Brain microvascular endothelial cell (primary cell): ENCODE measurements at regions not wholly inside any gene's neighbourhood (a gene's known extent, or its start where the extent isn't known, plus 50 kb on each side); places are given as distances from the start of the nearest gene placed in this dataset.
"Not testable (repeated sequence)": the region's sequence is repeated elsewhere in the genome, so short reads cannot be mapped to it uniquely, and the experiment has no call there.

Experiments
- DNase-seq: peaks from one replicate; pipeline ENCODE4 v3.0.0-alpha.2; 2020
- H3K27ac ChIP-seq: fragments of 250-450 bp; sonication (Bioruptor Pico); 2 replicates; pipeline ENCODE4 v1.5.1; 2020; ENCODE audit warnings: mild to moderate bottlenecking, moderate library complexity
- H3K27me3 ChIP-seq: fragments of 250-450 bp; sonication (Bioruptor Pico); replicated peaks from 2 replicates; pipeline ENCODE4 v1.5.1; 2020; ENCODE audit warnings: mild to moderate bottlenecking
- H3K36me3 ChIP-seq: fragments of 250-450 bp; sonication (Bioruptor Pico); replicated peaks from 2 replicates; pipeline ENCODE4 v1.5.1; 2020; ENCODE audit warnings: mild to moderate bottlenecking
- H3K4me3 ChIP-seq: 2 replicates; pipeline ENCODE4 v1.5.1; 2011; ENCODE audit warnings: low read depth, mild to moderate bottlenecking, control low read depth, low read length, moderate library complexity
- CTCF ChIP-seq: IDR thresholded peaks from 2 replicates; pipeline ENCODE4 v1.5.1; 2011; ENCODE audit warnings: low read depth, mild to moderate bottlenecking, moderate library complexity, low read length, control low read depth, inconsistent platforms; ENCODE audit errors: missing control alignments
- in situ Hi-C: cut with HindIII; loops from 2 replicates; pipeline ENCODE4 v1.10.0; 2017; ENCODE audit warnings: low sequenced_read_pairs, low pct_ligation_motif_present

GRCh38 chr6:98054453-98054852 lies 771.4 kb upstream of the MMS22L start:
- H3K27me3 ChIP-seq = no peaks in the 10 kb centered on the region
- H3K27ac ChIP-seq = no peak overlapping the region
- no peaks in the 10 kb centered on the region for H3K36me3 ChIP-seq
- H3K4me3 ChIP-seq = no peak overlapping the region
- DNase-seq = no peak
- in situ Hi-C loops = no loop called here
- TF ChIP-seq CTCF = peak; percentile 29

GRCh38 chr6:98056955-98057354 lies 773.9 kb upstream of the MMS22L start:
- no peaks in the 10 kb centered on the region for H3K36me3 ChIP-seq
- no peak for DNase-seq
- no peak for TF ChIP-seq CTCF
- no peaks in the 10 kb centered on the region for H3K27me3 ChIP-seq
- no peak overlapping the region for H3K4me3 ChIP-seq
- no peak overlapping the region for H3K27ac ChIP-seq
- in situ Hi-C loops = no loop called here

GRCh38 chr6:98067375-98067774 lies 767.0 kb upstream of the POU3F2 start:
- no peak overlapping the region for H3K27ac ChIP-seq
- no peaks in the 10 kb centered on the region for H3K36me3 ChIP-seq
- in situ Hi-C loops = no loop called here
- DNase-seq = no peak
- TF ChIP-seq CTCF = no peak
- no peaks in the 10 kb centered on the region for H3K27me3 ChIP-seq
- no peak overlapping the region for H3K4me3 ChIP-seq

DNA sequence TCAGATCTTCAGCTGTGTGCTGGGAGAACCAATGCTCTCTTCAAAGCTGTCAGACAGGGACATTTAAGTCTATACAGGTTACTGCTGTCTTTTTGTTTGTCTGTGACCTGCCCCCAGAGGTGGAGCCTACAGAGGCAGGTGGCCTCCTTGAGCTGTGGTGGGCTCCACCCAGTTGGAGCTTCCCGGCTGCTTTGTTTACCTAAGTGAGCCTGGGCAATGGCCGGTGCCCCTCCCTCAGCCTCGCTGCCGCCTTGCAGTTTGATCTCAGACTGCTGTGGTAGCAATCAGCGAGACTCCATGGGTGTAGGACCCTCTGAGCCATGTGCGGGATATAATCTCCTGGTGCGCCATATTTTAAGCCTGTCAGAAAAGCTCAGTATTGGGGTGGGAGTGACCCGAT lies 745.8 kb upstream of the POU3F2 start:
- H3K4me3 ChIP-seq, H3K36me3 ChIP-seq, H3K27me3 ChIP-seq, DNase-seq, H3K27ac ChIP-seq, in situ Hi-C loops: not testable (repeated sequence)

GRCh38 chr6:98092331-98092730 lies 742.0 kb upstream of the POU3F2 start:
- no peak overlapping the region for H3K27ac ChIP-seq
- TF ChIP-seq CTCF = no peak
- in situ Hi-C loops = no loop called here
- no peak for DNase-seq
- H3K27me3 ChIP-seq = no peaks in the 10 kb centered on the region
- H3K4me3 ChIP-seq = no peak overlapping the region
- no peaks in the 10 kb centered on the region for H3K36me3 ChIP-seq

- no peak for DNase-seq
- H3K4me3 ChIP-seq = no peak overlapping the region
- no peaks in the 10 kb centered on the region for H3K27me3 ChIP-seq
- in situ Hi-C loops = no loop called here
- no peak for TF ChIP-seq CTCF
- no peak overlapping the region for H3K27ac ChIP-seq
- no peaks in the 10 kb centered on the region for H3K36me3 ChIP-seq
Observed at GRCh38 chr6:98094696-98095095, 739.7 kb upstream of the POU3F2 start.
